ENCODE measurements at regions not wholly inside any gene's neighbourhood (a gene's known extent, or its start where the extent isn't known, plus 50 kb on each side); places are given as distances from the start of the nearest gene placed in this dataset.

GRCh38 chr2:187655001-187655400 is 100.8 kb upstream of the TFPI start:
- TF ChIP-seq CTCF (IDR thresholded peaks at IDR 0.05), result no peak
- no peak for TF ChIP-seq POLR2A (IDR thresholded peaks at IDR 0.05)

Measured in adrenal gland (tissue), 5 donors.